ENCODE measurements at regions not wholly inside any gene's neighbourhood (a gene's known extent, or its start where the extent isn't known, plus 50 kb on each side); places are given as distances from the start of the nearest gene placed in this dataset.

DNA sequence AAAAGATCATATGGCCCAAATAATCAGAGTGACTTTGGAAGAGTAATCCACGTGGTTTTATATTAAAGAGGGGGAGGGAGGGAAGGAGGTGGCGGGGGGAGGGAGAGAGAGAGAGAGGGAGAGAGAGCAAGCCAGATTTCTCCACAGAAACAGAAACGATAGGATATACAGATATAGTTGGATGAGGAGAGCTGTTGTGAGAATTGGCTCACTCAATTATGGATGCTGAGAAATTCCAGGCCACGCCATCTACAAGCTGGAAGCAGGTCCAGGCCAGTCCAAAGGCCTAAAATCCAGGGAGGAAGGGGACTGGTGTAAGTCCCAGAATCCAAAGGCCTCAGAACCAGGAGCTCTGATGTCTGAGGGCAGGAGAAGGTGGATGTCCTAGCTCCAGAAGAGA, 75.5 kb downstream of the CXCL12 start:
- peaks cover 2% of the 10 kb centered on the region for H3K9me3 Mint-ChIP-seq (ENCODE audit: low read depth)
- TF ChIP-seq, protein P1, sequence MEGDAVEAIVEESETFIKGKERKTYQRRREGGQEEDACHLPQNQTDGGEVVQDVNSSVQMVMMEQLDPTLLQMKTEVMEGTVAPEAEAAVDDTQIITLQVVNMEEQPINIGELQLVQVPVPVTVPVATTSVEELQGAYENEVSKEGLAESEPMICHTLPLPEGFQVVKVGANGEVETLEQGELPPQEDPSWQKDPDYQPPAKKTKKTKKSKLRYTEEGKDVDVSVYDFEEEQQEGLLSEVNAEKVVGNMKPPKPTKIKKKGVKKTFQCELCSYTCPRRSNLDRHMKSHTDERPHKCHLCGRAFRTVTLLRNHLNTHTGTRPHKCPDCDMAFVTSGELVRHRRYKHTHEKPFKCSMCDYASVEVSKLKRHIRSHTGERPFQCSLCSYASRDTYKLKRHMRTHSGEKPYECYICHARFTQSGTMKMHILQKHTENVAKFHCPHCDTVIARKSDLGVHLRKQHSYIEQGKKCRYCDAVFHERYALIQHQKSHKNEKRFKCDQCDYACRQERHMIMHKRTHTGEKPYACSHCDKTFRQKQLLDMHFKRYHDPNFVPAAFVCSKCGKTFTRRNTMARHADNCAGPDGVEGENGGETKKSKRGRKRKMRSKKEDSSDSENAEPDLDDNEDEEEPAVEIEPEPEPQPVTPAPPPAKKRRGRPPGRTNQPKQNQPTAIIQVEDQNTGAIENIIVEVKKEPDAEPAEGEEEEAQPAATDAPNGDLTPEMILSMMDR (IDR thresholded peaks at IDR 0.05; ENCODE audit: unreplicated experiment): no peak
- peaks cover 47% of the 10 kb centered on the region for H3K27me3 Mint-ChIP-seq
- no peak for DNase-seq (ENCODE audit: low spot score, unreplicated experiment)
- H3K27ac Mint-ChIP-seq: no peak overlapping the region
- no peak overlapping the region for H3K4me3 Mint-ChIP-seq (ENCODE audit: low read depth)
- no peaks in the 10 kb centered on the region for H3K36me3 Mint-ChIP-seq (ENCODE audit: insufficient read depth)
- H3K4me1 Mint-ChIP-seq (ENCODE audit: low read depth): peaks cover 2% of the 10 kb centered on the region

GRCh38 chr10:44308935-44309334, 76.0 kb downstream of the CXCL12 start:
- H3K27me3 Mint-ChIP-seq: peaks cover 42% of the 10 kb centered on the region
- no peak overlapping the region for H3K4me3 Mint-ChIP-seq (ENCODE audit: low read depth)
- no peak overlapping the region for H3K27ac Mint-ChIP-seq
- H3K9me3 Mint-ChIP-seq (ENCODE audit: low read depth): peaks cover 7% of the 10 kb centered on the region
- H3K4me1 Mint-ChIP-seq (ENCODE audit: low read depth): peaks cover 2% of the 10 kb centered on the region
- TF ChIP-seq, protein P1 (IDR thresholded peaks at IDR 0.05; ENCODE audit: unreplicated experiment): no peak
- DNase-seq (ENCODE audit: low spot score, unreplicated experiment): no peak
- no peaks in the 10 kb centered on the region for H3K36me3 Mint-ChIP-seq (ENCODE audit: insufficient read depth)

DNA sequence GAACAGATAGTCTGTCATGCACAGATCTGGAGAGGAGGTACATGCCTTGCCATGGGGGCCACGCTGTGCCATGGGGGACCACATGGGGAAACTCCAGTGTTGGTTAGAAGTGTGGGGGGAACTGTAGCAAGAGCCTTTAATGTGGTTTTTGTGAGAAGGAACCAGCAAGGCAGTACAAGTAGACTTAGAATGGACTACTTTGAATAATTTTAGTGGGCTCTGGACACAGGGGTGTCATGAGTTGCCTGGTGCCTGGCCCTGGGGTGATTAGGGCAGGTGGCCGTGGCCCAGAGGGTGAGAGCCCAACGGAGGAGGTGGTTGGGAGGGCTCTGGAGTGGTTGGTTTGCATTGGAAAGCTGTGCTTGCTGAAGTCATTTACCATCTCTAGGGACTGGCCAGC, 77.2 kb downstream of the CXCL12 start:
- peaks cover 2% of the 10 kb centered on the region for H3K4me1 Mint-ChIP-seq (ENCODE audit: low read depth)
- no peak overlapping the region for H3K27ac Mint-ChIP-seq
- TF ChIP-seq, protein P1 (IDR thresholded peaks at IDR 0.05; ENCODE audit: unreplicated experiment): no peak
- H3K27me3 Mint-ChIP-seq: peaks cover 36% of the 10 kb centered on the region
- H3K9me3 Mint-ChIP-seq (ENCODE audit: low read depth): peaks cover 8% of the 10 kb centered on the region
- no peak overlapping the region for H3K4me3 Mint-ChIP-seq (ENCODE audit: low read depth)
- DNase-seq (ENCODE audit: low spot score, unreplicated experiment): no peak
- H3K36me3 Mint-ChIP-seq (ENCODE audit: insufficient read depth): no peaks in the 10 kb centered on the region

- H3K4me1 Mint-ChIP-seq (ENCODE audit: low read depth): peaks cover 2% of the 10 kb centered on the region
- H3K4me3 Mint-ChIP-seq (ENCODE audit: low read depth): no peak overlapping the region
- TF ChIP-seq, protein P1 (IDR thresholded peaks at IDR 0.05; ENCODE audit: unreplicated experiment): peak; percentile 40
- peaks cover 8% of the 10 kb centered on the region for H3K9me3 Mint-ChIP-seq (ENCODE audit: low read depth)
- H3K27me3 Mint-ChIP-seq: peaks cover 27% of the 10 kb centered on the region
- no peak overlapping the region for H3K27ac Mint-ChIP-seq
- no peak for DNase-seq (ENCODE audit: low spot score, unreplicated experiment)
- no peaks in the 10 kb centered on the region for H3K36me3 Mint-ChIP-seq (ENCODE audit: insufficient read depth)
Measured at GRCh38 chr10:44306762-44307161, 78.1 kb downstream of the CXCL12 start.

DNA sequence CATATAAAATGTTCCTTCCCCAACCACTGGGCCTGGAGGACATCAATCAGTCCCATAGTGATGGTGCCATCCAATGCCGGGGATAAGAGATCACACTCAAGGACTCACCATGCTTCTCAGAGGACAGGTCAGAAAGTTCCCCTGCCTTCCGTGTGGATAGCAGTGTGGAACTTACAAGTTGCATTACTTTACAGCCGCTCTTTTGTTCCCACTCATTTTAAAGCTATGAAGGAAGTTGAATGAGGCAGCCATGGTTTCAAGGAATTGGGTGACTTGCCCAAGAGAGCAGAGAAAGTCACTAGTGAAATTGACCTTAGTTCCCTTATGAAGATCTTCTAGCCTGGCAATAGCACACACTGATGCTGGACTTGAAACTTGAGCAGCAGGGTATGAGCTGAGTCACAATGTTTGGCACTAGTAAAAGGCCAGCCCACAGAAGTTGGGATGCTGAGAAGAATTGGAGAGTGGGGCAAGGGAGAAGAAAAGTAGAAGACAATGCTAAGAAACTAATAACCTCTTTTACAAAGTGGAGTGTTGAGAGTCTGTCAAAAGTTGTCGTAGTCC, 78.7 kb downstream of the CXCL12 start:
- TF ChIP-seq, protein P1 (IDR thresholded peaks at IDR 0.05; ENCODE audit: unreplicated experiment): no peak
- H3K27me3 Mint-ChIP-seq: peaks cover 22% of the 10 kb centered on the region
- H3K36me3 Mint-ChIP-seq (ENCODE audit: insufficient read depth): no peaks in the 10 kb centered on the region
- H3K4me3 Mint-ChIP-seq (ENCODE audit: low read depth): no peak overlapping the region
- H3K4me1 Mint-ChIP-seq (ENCODE audit: low read depth): peaks cover 1% of the 10 kb centered on the region
- no peak overlapping the region for H3K27ac Mint-ChIP-seq
- no peak for DNase-seq (ENCODE audit: low spot score, unreplicated experiment)
- peaks cover 8% of the 10 kb centered on the region for H3K9me3 Mint-ChIP-seq (ENCODE audit: low read depth)
